ENCODE measurements at regions not wholly inside any gene's neighbourhood (a gene's known extent, or its start where the extent isn't known, plus 50 kb on each side); places are given as distances from the start of the nearest gene placed in this dataset.
A peak's percentile ranks its signal among the peaks of the same experiment; 100 is the strongest.

DNA sequence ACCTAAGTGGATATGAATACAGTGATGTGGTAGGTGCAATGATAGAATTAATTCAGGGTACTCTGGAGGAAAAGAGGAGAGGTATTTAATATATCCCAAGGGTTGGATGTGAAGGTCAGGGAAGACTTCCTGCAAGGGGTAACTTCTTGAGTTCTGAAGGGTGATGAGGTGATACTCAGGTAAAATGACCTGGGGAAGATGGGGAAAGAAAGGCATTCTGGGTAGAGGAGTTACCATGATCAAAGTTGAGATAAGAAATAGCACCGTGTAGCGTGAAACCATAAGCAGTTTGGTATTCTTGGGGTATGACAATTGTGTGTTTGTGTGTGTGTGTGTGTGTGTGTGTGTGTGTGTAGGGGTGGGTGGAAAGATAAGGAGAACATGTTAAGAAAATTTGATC lies 270.4 kb upstream of the LCORL start:
- no peak for DNase-seq

DNA sequence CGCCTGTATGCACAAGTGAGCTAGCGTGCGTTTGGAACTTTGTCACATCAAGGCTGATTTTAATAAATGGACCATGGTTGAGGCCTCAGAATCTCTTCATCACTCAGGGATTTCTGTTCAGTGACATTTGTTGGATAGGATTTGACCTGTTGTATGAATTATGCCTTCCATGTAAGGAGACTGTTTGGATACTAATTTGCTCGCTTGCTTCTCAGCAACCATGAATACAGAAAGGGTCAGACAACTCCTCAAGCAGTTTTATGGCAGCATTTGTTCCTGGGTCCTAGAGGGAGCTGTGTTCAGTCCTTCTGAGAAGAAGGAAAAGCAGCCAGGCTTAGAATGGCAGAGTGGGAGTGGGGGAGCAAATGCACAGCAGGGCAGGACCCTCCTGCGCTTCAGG lies 269.7 kb upstream of the LCORL start:
- no peak for DNase-seq

DNA sequence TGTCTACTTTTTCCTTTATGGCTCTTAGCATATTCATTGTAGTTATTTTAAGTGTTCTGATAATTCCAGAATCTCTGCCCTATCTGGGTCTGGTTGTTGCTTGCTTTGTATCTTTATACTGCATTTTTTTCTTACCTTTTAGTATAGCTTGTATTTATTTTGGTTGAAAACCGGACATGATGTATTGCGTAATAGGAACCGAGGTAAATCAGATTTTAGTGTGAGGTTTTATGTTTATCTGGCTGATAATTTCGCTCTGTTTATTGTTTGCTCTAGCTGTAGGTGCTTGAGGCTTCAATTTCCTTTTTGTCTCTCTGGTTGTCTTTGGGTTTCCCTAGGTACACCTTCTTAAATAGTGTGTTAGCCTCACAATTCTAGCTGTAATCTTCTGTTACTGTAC lies 263.8 kb upstream of the LCORL start:
- no peak for DNase-seq

DNA sequence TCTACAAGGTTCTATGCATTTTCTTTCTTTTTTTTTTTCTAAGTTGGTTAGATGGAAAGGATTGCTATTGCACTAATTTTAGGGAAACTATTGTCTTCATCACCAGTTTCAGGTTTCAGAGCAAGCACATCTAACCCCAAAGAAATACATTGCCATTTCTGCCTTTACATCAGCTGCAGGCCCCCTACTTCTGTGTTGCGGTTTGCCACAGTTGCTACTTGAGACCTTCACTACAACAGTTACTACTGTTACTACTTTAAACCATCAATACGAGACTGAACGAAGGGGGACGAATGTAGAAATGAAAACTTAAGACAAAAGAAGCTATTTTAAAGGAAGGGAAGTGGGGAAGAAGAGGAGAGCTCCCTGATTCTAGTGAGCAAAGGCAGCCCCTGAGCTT lies 256.7 kb upstream of the LCORL start:
- DNase-seq: no peak

DNA sequence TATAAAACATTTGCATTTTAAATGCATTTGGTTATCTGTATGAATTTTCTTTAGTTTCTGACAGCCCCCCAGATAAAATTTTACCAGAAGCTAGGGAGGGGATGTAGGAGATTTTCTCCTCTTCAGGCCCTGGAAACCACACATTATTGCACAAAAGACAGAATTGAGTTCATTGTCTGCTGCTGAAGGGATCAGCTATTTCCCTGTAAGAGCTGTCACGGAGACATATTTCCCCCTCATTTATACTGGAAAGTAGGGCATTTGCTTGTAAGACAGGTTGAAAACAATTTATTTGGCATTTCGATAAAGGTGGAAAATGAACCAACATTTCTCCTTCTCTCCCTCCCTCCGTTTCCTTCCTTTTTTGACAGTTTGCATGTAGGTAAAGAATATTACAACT lies 241.3 kb upstream of the LCORL start:
- no peak for DNase-seq

DNA sequence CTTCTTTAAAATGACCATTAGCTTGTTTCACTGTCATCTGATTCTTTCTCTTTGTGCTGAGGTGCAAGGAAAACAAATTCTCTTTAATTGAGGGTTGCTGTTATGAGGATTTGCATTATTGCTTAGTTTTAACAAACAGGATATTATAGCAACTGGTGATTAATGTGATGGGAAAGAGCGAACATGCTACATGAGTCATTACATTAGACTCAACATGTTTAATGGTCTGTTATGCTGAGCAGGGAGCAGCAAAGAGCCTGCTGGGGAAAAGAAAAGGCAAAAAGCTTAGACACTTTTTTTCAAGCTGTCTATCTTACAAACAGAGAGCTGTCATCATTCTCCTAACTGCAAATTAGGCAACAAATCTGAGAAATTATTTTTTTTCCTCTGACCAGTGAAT lies 230.5 kb upstream of the LCORL start:
- no peak for DNase-seq

DNA sequence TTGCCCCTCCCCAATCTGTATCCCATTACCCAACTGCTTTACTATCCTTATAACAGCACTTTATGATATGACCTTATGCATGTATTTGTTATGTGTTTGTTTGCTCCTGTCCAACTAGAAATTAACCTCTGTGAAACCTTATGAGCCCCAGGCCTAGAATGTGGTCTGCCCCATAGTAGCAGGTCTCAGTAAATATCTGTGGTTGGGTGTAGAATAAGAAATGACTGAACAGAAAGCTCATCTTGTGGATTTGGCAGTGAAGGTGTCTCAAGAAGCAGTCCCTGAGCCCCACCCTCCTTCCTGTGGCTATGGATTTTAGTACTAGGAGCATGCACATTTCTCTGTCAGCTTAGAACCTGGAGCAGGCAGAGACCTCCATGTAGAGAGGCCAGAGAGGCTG lies 229.0 kb upstream of the LCORL start:
- DNase-seq: no peak

DNA sequence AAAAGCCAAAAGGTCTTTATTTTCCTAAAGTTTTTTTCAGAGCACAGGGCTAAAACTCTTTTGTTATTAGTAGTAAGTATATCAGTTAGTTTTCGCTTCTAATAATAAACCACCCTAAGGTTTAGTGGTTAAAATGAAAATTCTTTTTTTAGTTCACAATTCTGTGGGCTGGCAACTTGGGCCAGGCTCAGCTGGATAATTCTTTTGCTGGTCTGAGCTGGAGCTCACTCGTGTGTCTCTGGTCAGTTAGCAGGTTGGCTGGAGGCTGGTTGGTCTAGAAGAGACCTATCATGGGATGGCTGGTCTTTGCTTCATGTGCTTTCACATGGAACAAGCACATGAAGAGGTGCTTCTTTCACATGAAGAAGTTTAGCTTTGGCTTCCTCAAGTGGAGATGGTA lies 227.1 kb upstream of the LCORL start:
- DNase-seq: no peak

DNA sequence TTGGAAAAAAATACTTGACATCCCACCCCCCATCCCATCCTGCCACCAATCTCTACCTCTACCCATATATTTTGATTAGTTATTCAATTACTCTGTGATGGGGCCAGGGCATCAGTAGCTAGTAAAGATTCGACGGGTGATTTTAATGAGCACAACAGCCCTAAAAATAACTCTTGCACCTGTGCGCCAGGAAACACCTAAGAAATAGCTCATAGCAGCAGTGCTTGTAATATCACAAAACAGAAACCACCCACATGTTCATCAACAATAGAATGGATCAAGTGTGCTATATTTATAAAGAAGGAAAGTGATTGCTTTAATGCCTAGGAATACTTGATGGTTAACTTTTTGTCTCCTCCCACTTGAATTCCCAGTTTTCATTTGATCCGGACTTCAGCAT lies 225.6 kb upstream of the LCORL start:
- DNase-seq: no peak

DNA sequence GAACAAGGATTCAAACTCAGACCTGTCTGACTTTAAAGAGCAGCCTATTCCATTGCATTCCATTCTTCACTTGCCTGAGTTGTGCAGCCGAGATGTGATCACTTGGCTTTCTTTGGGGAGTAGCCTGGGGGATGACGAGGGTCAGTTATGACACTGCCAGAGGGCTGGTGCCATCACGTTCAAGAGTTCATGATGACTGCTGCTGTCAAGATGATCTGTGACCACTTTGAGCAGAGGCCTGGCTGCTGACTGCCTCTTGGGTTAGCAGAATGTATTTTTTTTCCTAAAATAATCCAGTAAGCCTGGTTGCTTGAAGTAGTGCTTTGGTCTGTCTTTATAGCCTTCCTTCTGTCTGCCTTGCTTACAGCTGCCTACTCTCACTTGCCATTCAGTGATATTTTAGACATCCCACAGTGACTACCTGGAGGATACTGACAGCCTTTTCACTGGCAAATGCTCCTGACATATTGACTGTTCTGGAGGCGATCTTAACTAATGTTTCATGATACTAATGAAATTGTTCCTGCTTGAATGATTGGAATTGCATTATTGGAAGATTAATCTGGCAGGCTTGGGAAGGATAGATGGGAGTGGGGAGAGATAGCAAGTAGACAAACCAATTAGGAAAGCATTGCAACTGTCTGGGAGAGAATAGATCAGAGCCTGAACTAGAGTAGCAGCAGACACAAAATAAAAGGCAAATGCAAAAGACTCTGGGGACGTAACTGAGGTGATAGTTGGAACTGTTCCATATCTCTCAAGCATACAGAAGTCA lies 221.6 kb upstream of the LCORL start:
- no peak for DNase-seq

DNA sequence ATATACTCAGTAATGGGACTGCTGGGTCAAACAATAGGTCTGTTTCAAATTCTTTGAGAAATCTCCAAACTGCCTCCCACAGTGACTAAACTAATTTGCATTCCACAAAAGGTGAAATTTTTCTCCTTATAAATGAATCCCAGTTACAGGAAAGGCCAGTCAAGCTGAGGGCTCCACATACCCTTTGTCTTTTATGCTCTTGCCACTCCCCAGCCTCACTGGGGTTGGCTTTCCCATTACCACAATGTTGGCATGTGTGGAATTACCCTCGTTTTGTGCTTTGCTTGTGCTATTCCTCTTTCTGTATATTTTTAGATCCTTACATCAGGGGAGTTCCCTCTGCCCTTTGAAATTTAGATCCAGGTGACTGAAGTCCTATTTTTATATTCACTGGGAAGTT lies 220.2 kb upstream of the LCORL start:
- DNase-seq: no peak

DNA sequence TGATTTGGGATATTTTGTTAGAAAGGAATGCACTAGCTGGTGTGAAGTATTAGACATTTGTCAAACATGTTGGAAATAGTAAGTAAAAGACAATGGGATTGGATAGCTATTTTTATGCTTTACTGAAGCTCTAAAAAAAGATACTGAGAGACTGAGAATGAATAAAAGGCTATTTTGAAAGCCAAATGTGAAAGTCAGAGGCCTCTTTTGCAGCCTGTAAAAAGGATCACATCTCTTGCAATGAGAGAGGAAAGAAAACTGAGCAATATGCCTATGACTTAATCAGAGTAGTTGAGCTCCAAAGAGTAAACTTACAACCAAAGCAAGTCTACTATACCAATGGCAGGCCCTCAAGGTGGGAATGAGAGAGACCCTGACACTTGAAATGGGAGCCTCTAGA lies 212.6 kb upstream of the LCORL start:
- no peak for DNase-seq

DNA sequence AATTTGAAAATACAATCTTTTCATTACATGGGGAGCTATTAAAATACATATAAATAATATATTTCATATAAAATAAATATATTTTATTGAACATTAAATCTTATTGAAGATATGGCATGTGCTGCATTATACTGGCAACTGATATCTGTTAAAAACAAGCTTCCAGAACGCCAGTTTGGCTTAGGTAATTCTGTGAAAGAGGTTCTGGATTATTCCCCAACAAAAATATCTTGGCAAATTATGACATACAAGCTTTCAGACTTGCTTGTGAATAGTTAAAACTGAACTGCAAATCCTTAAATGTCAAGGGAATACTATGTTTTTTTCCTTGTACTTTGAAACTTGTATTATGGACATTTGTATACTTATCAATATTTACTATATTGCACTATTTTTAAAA lies 210.2 kb upstream of the LCORL start:
- no peak for DNase-seq

DNA sequence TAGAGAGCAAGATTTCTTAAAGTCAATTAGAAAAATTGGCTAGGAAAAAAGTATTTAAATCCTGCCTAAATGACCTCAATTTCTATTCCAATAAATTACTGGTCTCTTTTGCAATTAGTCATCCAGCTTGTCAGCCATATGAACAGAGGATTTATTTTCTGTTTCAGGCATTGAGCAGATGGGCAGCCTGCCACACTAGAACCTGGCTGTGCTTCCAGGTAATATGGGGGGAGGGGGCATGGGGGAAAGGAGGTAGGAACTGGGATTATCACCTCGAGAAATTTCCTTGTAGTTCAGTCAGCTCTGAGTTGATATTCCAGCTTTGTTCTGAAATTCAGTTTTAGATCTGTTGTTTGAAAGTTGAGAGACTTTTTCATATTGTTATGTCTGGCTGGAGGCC lies 206.3 kb upstream of the LCORL start:
- DNase-seq: no peak

DNA sequence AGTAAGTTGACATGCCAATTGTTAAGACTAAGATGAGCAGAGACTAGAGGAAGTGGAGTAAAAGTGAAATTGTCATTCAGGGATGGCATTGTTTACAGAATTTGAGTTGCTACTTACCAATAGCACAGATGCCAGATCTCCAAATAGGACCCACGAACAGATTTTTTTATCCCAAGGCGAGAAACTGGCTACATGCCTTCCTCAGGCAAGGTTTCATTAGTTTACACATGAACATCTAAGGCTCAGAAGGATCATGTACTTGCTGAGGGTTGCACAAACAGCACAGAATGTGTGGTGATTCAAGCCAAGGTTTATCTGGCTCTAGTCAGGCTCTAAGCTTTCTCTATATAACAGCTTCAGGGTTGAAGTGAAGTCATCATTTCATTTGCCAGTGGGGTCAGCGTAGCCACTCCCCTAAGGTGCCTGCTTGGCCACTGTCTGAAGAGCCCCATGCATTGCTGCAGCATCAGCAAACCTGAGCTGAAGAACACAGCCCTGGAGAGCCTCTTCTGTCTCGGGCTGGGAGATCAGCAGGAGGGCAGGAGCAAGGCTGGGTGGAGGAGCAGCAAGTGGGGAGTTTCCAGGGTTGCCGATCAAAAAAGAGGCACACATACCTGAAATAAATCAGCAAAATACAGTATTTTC lies 193.0 kb upstream of the LCORL start:
- no peak for DNase-seq

DNA sequence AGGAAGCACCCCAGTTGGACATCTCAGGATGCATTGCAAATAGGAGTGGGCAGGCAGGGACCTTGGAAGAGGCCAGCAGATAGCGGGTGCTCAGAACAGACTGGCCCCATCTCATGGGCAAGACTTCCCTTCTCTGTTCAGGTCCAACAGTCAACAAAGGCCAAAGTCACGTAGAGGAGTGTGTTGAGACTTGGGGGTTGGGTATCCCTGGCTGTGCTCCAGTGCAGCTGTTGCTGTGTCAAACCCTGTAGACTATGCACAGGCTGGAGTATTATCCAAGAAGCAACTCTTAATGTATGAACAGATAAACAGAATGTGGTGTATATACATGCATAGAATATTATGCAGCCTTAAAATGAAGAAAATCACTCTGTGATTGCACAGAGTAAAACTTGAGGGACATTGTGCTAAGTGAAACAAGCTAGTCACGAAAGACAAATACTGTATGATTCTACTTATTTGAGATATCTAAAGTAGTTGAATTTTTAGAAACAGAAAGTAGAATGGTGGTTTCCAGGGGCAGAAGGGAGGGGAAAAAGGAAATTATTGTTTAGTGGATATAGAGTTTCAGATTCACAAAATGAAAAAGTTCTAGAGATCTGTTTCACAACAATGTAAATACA lies 192.1 kb upstream of the LCORL start:
- DNase-seq: no peak

DNA sequence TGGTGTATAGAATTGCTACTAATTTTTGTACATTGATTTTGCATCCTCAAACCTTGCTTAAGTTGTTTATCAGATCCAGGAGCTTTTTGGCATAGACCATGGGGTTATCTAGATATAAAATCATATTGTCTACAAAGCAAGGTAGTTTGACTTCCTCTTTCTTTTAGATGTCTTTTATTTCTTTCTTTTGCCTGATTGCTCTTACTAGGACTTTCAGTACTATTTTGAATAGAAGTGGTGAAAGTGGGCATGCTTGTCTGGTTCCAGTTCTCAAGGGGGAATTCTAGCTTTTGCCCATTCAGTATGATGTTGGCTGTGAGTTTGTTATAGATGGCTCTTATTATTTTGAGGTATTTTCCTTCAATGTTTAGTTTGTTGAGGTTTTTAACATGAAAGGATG lies 187.9 kb upstream of the LCORL start:
- no peak for DNase-seq

DNA sequence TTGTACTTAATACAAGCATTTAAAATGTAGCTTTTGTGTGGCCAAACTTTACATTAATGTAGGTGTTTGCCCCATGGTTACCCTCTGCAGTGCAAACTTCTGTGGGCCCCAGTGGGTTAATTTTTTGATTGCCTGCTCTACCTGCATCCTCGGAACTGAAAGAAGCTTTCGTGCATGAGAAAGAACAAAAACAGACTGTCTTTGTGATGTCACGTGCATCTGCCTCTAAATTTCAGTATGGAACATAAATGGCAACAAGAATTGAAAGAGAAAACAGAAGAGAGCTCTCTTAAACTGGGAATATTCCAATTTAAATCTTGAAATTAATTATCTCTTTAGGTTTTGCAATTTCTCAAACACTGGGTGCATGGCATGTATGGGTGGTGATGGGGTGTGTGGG lies 182.4 kb upstream of the LCORL start:
- peak; percentile 27 for DNase-seq

DNA sequence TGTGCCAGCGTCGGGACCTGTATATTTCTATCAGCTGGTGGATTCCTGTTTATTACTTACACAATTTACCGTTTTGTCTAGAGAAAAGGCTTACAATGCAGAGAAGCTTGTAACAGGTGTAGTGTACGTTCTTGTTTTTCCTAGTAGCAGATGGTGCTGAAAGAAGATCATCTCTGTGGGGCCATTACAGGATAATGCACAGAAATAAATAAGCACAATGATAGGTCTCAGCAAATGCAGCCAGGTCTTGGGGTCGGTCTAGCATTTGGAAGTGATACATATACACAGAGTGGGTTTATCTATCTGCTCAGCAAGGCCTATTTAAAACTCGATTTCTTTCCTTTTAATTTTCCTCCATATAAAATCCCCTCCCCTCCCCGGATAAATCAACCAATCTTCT lies 180.9 kb upstream of the LCORL start:
- peak; percentile 18 for DNase-seq

DNA sequence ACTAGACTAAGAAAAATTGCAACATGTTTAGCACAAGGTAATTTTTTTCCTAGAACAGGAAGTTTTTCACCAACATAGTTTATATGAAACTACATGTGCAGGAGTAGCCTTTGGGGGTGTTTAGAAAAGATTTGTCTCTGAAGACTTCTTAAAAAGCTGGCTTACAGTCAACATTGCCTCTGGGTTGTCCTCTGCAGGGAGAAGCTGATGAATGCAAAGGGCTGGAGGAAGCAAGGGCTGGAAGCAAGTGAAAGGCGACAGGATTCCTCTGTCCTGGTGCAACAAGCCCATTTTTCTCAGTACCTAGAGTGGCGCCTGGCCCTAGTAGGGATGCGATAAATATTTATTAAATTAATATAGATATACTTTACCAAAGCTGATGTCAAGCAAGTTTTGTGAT lies 180.3 kb upstream of the LCORL start:
- no peak for DNase-seq

DNA sequence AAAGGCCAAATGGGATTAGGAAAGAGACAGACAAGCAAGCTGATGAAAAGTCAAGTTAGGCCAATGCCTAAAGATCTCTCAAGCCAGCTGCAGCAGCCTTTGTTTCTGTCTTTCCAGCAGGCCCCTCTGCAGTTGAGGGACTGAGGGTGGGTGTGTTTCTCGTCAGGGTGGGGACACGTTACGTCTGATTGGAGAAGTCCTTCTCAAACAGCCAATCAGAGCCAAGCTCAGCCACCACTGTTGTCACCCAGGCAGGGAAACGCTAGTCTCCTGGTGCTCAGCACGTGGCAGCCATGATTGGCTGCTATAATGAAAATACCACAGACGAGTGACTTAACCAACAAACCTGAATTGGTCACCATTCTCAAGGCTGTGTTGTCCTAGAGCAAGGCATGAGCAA lies 177.1 kb upstream of the LCORL start:
- no peak for DNase-seq

DNA sequence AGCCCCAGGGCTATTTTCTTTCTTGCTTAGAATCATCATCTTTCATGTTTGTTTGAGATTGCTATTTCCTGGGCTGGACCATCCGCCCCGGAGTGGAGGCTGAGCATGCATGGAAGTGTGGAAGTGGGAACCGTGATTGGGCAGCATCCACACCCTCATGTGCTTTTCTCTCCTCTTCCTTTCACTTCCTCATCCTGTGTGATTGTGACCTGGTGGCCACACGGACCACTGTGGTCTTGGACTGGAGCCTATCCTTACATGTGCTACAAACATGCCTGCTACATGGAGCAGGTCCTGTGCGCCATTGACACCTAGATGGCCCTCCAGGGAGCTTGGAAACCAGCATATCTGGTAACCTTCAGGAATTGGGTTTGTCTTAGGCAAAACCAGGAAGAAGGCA lies 175.9 kb upstream of the LCORL start:
- no peak for DNase-seq

DNA sequence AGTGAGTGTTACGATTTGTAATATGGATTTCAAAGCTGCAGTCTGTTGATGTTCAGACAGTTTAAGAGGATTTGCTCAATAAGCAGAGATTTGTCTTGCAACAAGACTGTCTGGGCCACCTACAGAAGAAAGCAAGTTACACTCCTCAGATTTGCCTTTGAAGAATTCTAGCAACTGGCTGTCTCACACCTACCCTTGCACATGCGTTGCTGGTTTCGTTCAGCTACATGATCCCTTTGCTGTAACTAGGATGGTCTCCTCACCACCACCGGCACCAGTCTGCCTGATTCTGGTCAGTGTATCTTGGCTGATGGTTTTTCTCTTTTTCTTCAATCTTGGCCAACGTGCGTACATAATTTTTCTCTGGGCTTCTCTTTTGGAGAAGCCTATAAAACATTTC lies 172.7 kb upstream of the LCORL start:
- no peak for DNase-seq

DNA sequence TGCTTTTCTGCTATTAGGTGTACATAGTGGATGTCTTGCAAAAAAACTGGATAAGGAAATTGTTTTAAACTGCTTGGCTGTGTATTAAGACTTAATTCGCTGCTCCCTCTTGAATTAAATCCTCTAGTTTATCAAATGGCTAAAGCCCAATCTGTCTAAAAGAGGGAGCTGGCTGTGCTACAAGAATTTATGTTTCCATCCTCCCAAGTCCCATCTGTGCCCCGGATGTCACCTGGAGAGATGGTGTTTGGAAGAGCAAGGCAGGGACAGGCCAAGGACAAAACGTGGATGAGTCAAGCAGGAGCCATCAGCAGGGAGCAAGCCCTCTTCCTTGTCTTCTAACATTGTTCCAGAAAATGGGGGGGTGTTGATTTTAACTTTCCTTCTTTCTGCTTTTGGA lies 171.3 kb upstream of the LCORL start:
- DNase-seq: no peak

DNA sequence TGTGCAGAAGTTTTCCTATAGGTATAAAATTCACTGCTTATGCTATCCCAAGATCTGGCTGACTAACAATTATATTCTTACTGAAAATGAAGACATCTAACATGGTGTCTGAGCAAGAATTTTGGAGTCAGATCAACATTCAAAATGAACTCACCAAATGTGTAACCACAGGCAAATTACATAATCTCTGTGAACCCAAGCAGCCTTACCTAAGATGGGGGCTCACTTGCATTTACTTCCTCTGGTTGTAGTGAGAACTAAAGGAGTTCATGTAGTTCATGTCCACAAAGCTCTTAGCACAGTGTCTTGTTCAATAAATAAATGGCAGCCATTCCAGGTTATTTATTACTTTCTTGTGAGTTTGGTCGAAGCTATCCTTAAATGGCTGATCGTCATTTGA lies 163.9 kb upstream of the LCORL start:
- no peak for DNase-seq

Data from NCI-H2171 (cell line).